ENCODE measurements at regions not wholly inside any gene's neighbourhood (a gene's known extent, or its start where the extent isn't known, plus 50 kb on each side); places are given as distances from the start of the nearest gene placed in this dataset.
A peak's percentile ranks its signal among the peaks of the same experiment; 100 is the strongest.

GRCh38 chr2:43088143-43089073 is 138.0 kb downstream of the ZFP36L2 start:
- peaks cover 35% of the 10 kb centered on the region for H3K9me3 Mint-ChIP-seq
- H3K4me1 Mint-ChIP-seq, result peaks cover 53% of the 10 kb centered on the region
- no peak for TF ChIP-seq CTCF (IDR thresholded peaks at IDR 0.05)
- DNase-seq, result no peak
- peaks cover 22% of the 10 kb centered on the region for H3K36me3 Mint-ChIP-seq (ENCODE audit: low read depth)
- no peak overlapping the region for H3K4me3 Mint-ChIP-seq
- H3K27ac Mint-ChIP-seq, result peak overlapping the region; percentile 81
- peaks cover 4% of the 10 kb centered on the region for H3K27me3 Mint-ChIP-seq (ENCODE audit: low read depth, poor library complexity)

- Mint-ChIP-seq H3K9me3 (peaks cover 28% of the 10 kb centered on the region), H3K27ac (no peak overlapping the region), H3K36me3 (ENCODE audit: low read depth) (peaks cover 21% of the 10 kb centered on the region), H3K27me3 (ENCODE audit: low read depth, poor library complexity) (peaks cover 4% of the 10 kb centered on the region), H3K4me1 (peaks cover 63% of the 10 kb centered on the region), H3K4me3 (peak overlapping the region; percentile 4)
- TF ChIP-seq CTCF (IDR thresholded peaks at IDR 0.05), result no peak
- no peak for DNase-seq
Measured at GRCh38 chr2:43087413-43087812, 139.0 kb downstream of the ZFP36L2 start.

- Mint-ChIP-seq H3K36me3 (ENCODE audit: low read depth) (peaks cover 16% of the 10 kb centered on the region), H3K9me3 (peaks cover 21% of the 10 kb centered on the region), H3K27me3 (ENCODE audit: low read depth, poor library complexity) (peaks cover 4% of the 10 kb centered on the region), H3K27ac (peak overlapping the region; percentile 85), H3K4me3 (no peak overlapping the region), H3K4me1 (peaks cover 71% of the 10 kb centered on the region)
- no peak for TF ChIP-seq CTCF (IDR thresholded peaks at IDR 0.05)
- no peak for DNase-seq
Measured at GRCh38 chr2:43086451-43087221, 139.8 kb downstream of the ZFP36L2 start.

GRCh38 chr2:43085929-43086328 is 140.5 kb downstream of the ZFP36L2 start:
- peaks cover 16% of the 10 kb centered on the region for H3K9me3 Mint-ChIP-seq
- H3K4me3 Mint-ChIP-seq, result no peak overlapping the region
- peak overlapping the region; percentile 95 for H3K27ac Mint-ChIP-seq
- no peak for DNase-seq
- peaks cover 4% of the 10 kb centered on the region for H3K27me3 Mint-ChIP-seq (ENCODE audit: low read depth, poor library complexity)
- peaks cover 16% of the 10 kb centered on the region for H3K36me3 Mint-ChIP-seq (ENCODE audit: low read depth)
- H3K4me1 Mint-ChIP-seq, result peaks cover 78% of the 10 kb centered on the region
- TF ChIP-seq CTCF (IDR thresholded peaks at IDR 0.05), result no peak

GRCh38 chr2:43085505-43085904 is 140.9 kb downstream of the ZFP36L2 start:
- no peak for DNase-seq
- H3K27me3 Mint-ChIP-seq (ENCODE audit: low read depth, poor library complexity), result peaks cover 4% of the 10 kb centered on the region
- H3K27ac Mint-ChIP-seq, result peak overlapping the region; percentile 95
- TF ChIP-seq CTCF (IDR thresholded peaks at IDR 0.05), result no peak
- H3K4me3 Mint-ChIP-seq, result no peak overlapping the region
- peaks cover 12% of the 10 kb centered on the region for H3K36me3 Mint-ChIP-seq (ENCODE audit: low read depth)
- peaks cover 12% of the 10 kb centered on the region for H3K9me3 Mint-ChIP-seq
- H3K4me1 Mint-ChIP-seq, result peaks cover 80% of the 10 kb centered on the region

Data from nephron progenitor cell (in vitro differentiated cells).